ENCODE measurements at regions not wholly inside any gene's neighbourhood (a gene's known extent, or its start where the extent isn't known, plus 50 kb on each side); places are given as distances from the start of the nearest gene placed in this dataset.
"Not testable (repeated sequence)": the region's sequence is repeated elsewhere in the genome, so short reads cannot be mapped to it uniquely, and the experiment has no call there.

DNA sequence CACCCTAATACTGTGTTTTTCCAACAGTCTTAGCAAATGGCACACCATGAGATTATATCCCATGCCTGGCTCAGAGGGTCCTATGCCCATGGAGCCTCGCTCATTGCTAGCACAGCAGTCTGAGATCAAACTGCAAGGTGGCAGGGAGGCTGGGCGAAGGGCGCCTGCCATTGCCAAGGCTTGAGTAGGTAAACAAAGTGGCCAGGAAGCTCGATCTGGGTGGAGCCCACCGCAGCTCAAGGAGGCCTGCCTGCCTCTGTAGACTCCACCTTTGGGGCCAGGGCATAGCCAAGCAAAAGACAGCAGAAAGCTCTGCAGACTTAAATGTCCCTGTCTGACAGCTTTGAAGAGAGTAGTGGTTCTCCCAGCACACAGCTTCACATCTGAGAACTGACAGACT lies 188.2 kb upstream of the ADGRL3 start:
- not testable (repeated sequence) for DNase-seq (ENCODE audit: low read depth)

DNA sequence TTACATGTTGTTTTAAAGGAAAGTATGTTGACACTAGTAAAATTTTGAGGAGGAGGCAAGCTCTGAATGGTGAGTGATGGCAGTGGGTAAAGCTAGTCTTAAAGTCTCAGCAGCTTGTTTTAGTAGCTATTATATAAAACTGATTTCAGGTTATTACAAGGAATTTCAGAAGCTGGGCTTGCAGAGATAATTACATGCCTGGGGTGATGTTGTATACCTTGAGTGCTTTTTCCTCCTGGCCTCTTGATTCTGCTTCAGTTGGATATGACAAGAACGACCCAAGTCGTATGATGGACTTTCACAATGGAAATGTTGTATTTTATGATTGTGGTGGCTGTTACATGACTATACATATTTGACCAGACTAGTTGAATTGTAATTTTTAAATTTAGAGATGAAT lies 175.5 kb upstream of the ADGRL3 start:
- no peak for DNase-seq (ENCODE audit: low read depth)

GRCh38 chr4:61027939-61028338 lies 172.2 kb upstream of the ADGRL3 start:
- no peak for DNase-seq (ENCODE audit: low read depth)

DNA sequence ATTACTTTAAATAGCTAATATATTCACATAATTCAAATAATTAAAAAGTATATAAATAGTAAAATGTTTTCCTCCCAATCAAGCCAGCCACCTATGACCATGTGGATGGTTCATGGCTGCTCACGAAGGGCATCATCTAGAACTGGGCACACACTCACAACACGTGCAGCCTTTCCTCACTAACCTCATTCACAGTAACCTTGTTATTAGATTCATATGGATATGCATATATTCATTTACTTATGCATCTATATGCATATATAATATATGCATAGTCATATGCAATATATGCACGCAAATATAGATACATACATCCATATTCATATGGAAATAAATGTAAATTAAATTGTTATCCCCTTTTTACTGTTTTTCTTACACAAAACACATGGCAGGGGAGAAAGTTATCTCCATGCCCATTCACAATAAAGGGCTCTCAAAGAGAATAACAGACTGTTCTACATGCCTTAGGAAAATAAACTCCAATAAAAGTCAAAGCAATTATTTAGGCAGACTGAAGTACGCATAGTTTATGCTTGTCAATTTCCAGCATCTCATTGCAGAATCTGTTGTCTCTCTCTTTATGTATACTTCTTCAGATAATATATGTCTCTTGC lies 163.9 kb upstream of the ADGRL3 start:
- no peak for DNase-seq (ENCODE audit: low read depth)

DNA sequence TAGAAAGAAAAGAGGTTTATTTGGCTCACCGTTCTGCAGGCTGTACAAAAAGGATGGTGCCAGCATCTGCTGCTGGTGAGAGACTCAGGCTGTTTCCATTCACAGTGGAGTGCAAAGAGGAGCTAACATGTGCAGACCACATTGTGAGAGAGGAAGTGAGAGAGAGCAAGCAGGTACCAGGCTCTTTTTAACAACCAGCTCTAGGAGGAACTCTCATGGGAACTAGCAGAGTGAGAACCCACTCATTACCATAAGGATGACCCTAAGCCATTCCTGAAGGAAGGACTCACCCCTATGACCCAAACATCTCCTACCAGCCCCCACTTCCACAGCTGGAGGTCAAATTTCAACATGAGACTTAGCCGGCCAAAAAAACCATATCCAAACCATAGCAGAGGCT lies 158.6 kb upstream of the ADGRL3 start:
- no peak for DNase-seq (ENCODE audit: low read depth)

GRCh38 chr4:61044837-61045236 lies 155.3 kb upstream of the ADGRL3 start:
- no peak for DNase-seq (ENCODE audit: low read depth)

DNA sequence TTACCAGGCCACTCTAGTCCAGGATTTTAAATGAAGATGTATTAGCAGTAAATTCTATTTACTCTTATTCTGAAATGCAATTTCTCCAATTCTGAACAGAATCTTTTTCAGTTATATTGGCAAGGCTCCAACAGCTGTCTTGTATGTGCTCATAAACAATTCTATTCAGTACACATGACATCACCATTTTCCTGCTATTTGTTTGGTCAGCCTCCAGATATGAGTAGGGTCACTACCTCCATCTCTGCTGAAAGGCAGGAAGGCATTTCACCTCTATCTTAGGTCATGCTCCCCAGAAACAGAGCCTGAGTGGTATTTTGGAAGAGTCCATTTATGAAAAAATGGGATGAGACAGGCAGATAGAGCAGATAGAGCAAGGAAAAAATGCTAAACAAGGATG lies 151.1 kb upstream of the ADGRL3 start:
- DNase-seq (ENCODE audit: low read depth) = no peak

DNA sequence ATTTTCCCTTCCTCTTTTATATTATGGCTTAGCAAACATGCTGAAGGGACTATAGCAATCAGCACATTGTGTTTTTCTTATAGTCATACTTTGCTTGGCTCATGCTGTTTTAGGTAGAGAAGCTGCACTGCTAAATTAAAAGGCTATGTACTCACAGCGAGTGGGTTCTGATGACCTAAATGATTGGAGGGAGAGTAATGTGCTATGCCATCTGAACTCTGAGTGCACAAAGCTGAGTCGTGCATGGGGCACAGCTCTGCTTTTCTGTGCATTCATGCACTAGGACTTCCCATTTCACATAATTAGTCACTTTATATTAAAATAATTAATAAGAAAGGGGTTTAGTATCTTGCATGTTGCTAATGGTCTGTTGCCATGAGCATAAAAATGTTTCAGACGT lies 132.7 kb upstream of the ADGRL3 start:
- DNase-seq (ENCODE audit: low read depth) = no peak

- no peak for DNase-seq (ENCODE audit: low read depth)
Observed at GRCh38 chr4:61068060-61068459, 132.1 kb upstream of the ADGRL3 start.

GRCh38 chr4:61068745-61069144 lies 131.4 kb upstream of the ADGRL3 start:
- DNase-seq (ENCODE audit: low read depth) = no peak

- no peak for DNase-seq (ENCODE audit: low read depth)
Observed at GRCh38 chr4:61070269-61070668, 129.9 kb upstream of the ADGRL3 start.

DNA sequence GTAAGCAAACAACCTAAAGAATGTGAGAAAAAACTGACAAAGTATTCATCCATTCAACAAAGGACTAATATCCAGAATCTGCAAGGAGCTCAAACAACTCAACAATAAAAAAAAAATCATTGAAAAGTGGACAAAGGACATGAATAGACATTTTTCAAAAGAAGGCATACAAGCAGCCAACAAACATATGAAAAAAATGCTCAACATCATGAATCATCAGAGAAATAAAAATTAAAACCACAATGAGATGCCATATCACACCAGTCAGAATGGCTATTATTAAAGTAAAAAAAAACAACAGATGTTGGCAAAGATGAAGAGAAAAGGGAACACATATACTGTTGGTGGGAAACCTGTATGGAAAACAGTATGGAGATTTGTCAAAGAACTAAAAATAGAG lies 120.7 kb upstream of the ADGRL3 start:
- no peak for DNase-seq (ENCODE audit: low read depth)

- no peak for DNase-seq (ENCODE audit: low read depth)
Observed at GRCh38 chr4:61079976-61080375, 120.2 kb upstream of the ADGRL3 start.

DNA sequence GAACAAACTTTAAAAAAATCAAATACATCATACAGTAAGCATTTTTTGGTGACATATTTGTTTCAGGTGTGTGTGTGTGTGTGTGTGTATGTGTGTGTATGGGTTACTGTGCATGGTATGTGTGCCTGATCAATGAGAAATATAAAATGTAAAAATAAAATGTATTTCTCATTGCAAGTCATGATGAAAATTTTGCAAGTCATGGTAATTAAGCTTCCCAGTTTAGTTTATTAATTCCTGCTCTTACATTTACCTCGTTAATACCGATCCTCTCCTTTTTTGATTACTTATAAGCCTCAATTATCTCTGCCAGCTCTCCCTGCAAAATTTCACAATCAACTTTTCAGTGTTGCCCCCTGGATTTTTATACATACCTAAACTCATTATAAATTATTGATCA lies 114.6 kb upstream of the ADGRL3 start:
- no peak for DNase-seq (ENCODE audit: low read depth)

- no peak for DNase-seq (ENCODE audit: low read depth)
Observed at GRCh38 chr4:61086357-61086756, 113.8 kb upstream of the ADGRL3 start.

DNA sequence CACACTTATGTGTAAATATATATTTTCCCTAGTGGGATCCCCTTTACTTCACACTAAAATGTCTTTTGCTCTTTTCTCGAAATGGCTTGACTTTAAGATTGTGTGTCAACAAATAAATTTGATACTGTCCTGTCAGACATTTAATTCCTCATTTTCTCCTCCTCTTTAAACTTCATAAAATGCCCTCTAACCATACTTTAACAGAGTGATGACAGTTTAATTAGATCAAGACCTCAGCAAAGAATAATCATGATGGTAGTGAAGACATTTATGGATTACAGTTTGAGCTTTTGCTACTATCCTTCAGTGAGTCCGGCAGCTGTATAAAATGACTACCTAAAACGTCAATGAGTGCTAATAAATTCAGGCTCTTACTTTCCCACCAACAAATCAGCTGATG lies 113.1 kb upstream of the ADGRL3 start:
- no peak for DNase-seq (ENCODE audit: low read depth)

- DNase-seq (ENCODE audit: low read depth) = no peak
Observed at GRCh38 chr4:61094854-61095598, 105.1 kb upstream of the ADGRL3 start.

DNA sequence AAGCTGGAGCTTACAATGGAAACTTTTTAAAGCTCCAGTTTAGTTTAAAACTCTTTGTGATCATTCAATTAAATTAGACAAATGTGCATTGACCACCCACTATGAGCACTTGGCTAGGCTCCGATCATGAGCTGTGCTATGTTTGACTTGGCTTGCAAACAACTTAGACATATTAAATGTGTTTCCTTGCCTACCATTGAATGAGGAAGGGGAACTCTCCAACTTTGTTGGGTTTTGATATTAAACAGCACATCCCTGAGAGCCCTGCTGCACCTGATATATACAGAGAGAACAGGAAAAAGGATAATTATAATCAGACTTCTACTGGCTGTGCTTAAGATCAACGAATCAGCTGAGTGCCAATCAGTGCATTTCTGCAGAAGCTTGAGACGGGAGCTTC lies 71.4 kb upstream of the ADGRL3 start:
- no peak for DNase-seq (ENCODE audit: low read depth)

DNA sequence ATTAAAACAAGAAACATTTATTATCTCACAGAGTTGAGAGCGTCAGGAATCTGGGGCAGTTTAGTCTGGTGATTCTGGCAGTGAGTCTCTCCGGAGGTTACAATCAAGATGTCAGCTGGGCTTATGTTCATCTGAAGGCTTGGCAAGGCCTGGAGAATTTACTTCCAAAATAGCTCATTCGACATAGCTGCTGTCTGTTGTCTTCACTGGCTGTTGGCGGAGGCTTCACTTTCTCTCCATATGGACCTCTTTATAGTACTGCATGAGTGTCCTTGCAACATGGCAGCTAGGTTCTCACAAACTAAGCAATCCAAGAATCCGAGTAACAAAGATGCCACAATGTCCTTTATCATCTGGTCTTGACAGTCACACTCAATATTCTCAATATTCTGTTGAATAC lies 70.2 kb upstream of the ADGRL3 start:
- DNase-seq (ENCODE audit: low read depth) = no peak

GRCh38 chr4:61143461-61143860 lies 56.7 kb upstream of the ADGRL3 start:
- no peak for DNase-seq (ENCODE audit: low read depth)

- no peak for DNase-seq (ENCODE audit: low read depth)
Observed at GRCh38 chr4:61149278-61149677, 50.8 kb upstream of the ADGRL3 start.
